SK-N-SH (cell line): ENCODE measurements at regions not wholly inside any gene's neighbourhood (a gene's known extent, or its start where the extent isn't known, plus 50 kb on each side); places are given as distances from the start of the nearest gene placed in this dataset.

ENCODE experiments used
- CTCF ChIA-PET: fragments of 300-600, 350-600 bp; formaldehyde crosslinking; extraction: SDS; loops from one replicate; lab custom pipeline; 2021; lab: Yijun Ruan, JAX
- POLR2A ChIA-PET: fragments of 350-600 bp; sonication (Branson Sonifier 250); formaldehyde crosslinking; extraction: SDS; loops from one replicate; lab custom pipeline; 2020; ENCODE audit warnings: antibody characterized with exemption, inconsistent platforms; lab: Yijun Ruan, JAX
- DNase-seq: peaks from one replicate; pipeline ENCODE4 v3.0.0; 2012
- H2AFZ ChIP-seq: fragments of 200-600 bp; sonication (generic); 2 replicates; pipeline ENCODE4 v1.8.1; 2016; ENCODE audit warnings: antibody characterized with exemption, mild to moderate bottlenecking, low read depth
- H3F3A ChIP-seq: fragments of 200-600 bp; sonication (generic); replicated peaks from 2 replicates; pipeline ENCODE3; 2016; ENCODE audit warnings: antibody characterized with exemption, mild to moderate bottlenecking; ENCODE audit not compliant: insufficient read depth
- H3K27ac ChIP-seq, 2 experiments: fragments of 200-500 bp in 1 of 2; fragments of 200-600 bp in 1 of 2; sonication (Bioruptor generic) in 1 of 2; sonication (generic), shearing (Covaris generic) in 1 of 2; 2 replicates each; pipeline versions ENCODE4 v1.5.1 to v1.6.1; 2014 to 2016; ENCODE audit warnings: low read depth in 2 of 2, inconsistent platforms in 1 of 2, low read length in 1 of 2, mild to moderate bottlenecking in 1 of 2, mixed read lengths in 1 of 2
- H3K27me3 ChIP-seq: fragments of 200-600 bp; sonication (generic), shearing (Covaris generic); 2 replicates; pipeline ENCODE4 v1.6.1; 2016; ENCODE audit warnings: mixed run types; ENCODE audit not compliant: insufficient read depth
- H3K36me3 ChIP-seq, 2 experiments: fragments of 200-500 bp in 1 of 2; fragments of 200-600 bp in 1 of 2; sonication (Bioruptor generic) in 1 of 2; sonication (generic) in 1 of 2; replicated peaks in 1 of 2; 2 replicates each; pipeline versions ENCODE3 to v1.5.1; 2014 to 2016; ENCODE audit warnings: low read length in 1 of 2, mild to moderate bottlenecking in 1 of 2; ENCODE audit not compliant: insufficient read depth in 2 of 2, control insufficient read depth in 1 of 2
- H3K4me1 ChIP-seq, 2 experiments: fragments of 200-500 bp in 1 of 2; fragments of 200-600 bp in 1 of 2; sonication (Bioruptor generic) in 1 of 2; sonication (generic), shearing (Covaris generic) in 1 of 2; 2 replicates each; pipeline versions ENCODE4 v1.5.1 to v1.6.1; 2014 to 2016; ENCODE audit warnings: low read depth in 1 of 2, low read length in 1 of 2, mixed run types in 1 of 2; ENCODE audit not compliant: insufficient read depth in 2 of 2, control insufficient read depth in 1 of 2
- H3K4me2 ChIP-seq: fragments of 200-600 bp; sonication (generic), shearing (Covaris generic); 2 replicates; pipeline ENCODE4 v1.6.1; 2017; ENCODE audit warnings: mixed run types
- H3K4me3 ChIP-seq, 2 experiments: fragments of 200-500 bp in 1 of 2; fragments of 200-600 bp in 1 of 2; sonication (Bioruptor generic) in 1 of 2; sonication (generic), shearing (Covaris generic) in 1 of 2; 2 replicates each; pipeline versions ENCODE4 v1.5.1 to v1.8.1; 2014 to 2016; ENCODE audit warnings: low read depth in 2 of 2, inconsistent platforms in 1 of 2, low read length in 1 of 2, mild to moderate bottlenecking in 1 of 2, mixed read lengths in 1 of 2, moderate library complexity in 1 of 2
- H3K79me2 ChIP-seq: fragments of 200-600 bp; sonication (generic); 2 replicates; pipeline ENCODE4 v1.8.1; 2017; ENCODE audit warnings: mild to moderate bottlenecking; ENCODE audit not compliant: insufficient read depth
- H3K9ac ChIP-seq: fragments of 200-600 bp; sonication (generic); 2 replicates; pipeline ENCODE4 v1.6.1; 2017; ENCODE audit warnings: mixed run types
- H3K9me2 ChIP-seq: fragments of 200-600 bp; sonication (generic); 2 replicates; pipeline ENCODE4 v1.6.1; 2017; ENCODE audit warnings: mixed run types
- H3K9me3 ChIP-seq: fragments of 200-600 bp; sonication (generic); 2 replicates; pipeline ENCODE4 v1.6.1; 2017; ENCODE audit warnings: mixed run types, mild to moderate bottlenecking, moderate library complexity
- H4K20me1 ChIP-seq: fragments of 200-600 bp; sonication (generic); 2 replicates; pipeline ENCODE4 v1.6.1; 2017; ENCODE audit warnings: mild to moderate bottlenecking, mixed run types; ENCODE audit not compliant: insufficient read depth
- MXI1 ChIP-seq: IDR thresholded peaks from 2 replicates; pipeline ENCODE4 v1.6.1; 2012; ENCODE audit warnings: mild to moderate bottlenecking, low read depth, low read length, improper control_type of control experiment
- NRF1 ChIP-seq: IDR thresholded peaks from 2 replicates; pipeline ENCODE4 v1.6.1; 2012; ENCODE audit warnings: low read depth, mild to moderate bottlenecking, low read length
- REST ChIP-seq: IDR thresholded peaks from 2 replicates; pipeline ENCODE4 v1.6.1; 2012; ENCODE audit warnings: mild to moderate bottlenecking, low read depth, low read length, moderate library complexity
- SMC3 ChIP-seq: IDR thresholded peaks from 2 replicates; pipeline ENCODE4 v1.6.1; 2012; ENCODE audit warnings: low read depth, low read length, improper control_type of control experiment
- TAF1 ChIP-seq: IDR thresholded peaks from 2 replicates; pipeline ENCODE4 v1.6.1; 2012; ENCODE audit warnings: low read depth, mild to moderate bottlenecking, low read length, moderate library complexity, borderline replicate concordance
- ZBTB33 ChIP-seq: IDR thresholded peaks from 2 replicates; pipeline ENCODE4 v1.4.0; 2012; ENCODE audit warnings: low read depth, borderline replicate concordance

- TF ChIP-seq ZBTB33 (no peak), TAF1 (no peak), NRF1 (no peak), MXI1 (no peak)
- TF ChIP-seq, all 33 proteins: peak for 0
Observed at GRCh38 chr4:156173937-156174336, 220.3 kb upstream of the CTSO start (continued).

- no peak overlapping the region for H3K27ac ChIP-seq
- no peak overlapping the region for H2AFZ ChIP-seq
Observed at GRCh38 chr4:156173486-156173885, 219.8 kb upstream of the CTSO start.

More at GRCh38 chr4:156173486-156173885, 219.8 kb upstream of the CTSO start:
- Histone ChIP-seq H3K9me2 (no peaks in the 10 kb centered on the region), H3K4me3 (no peak overlapping the region), H3K9ac (no peak overlapping the region), H3K4me1 (no peaks in the 10 kb centered on the region), H3K4me2 (no peak overlapping the region), H4K20me1 (no peaks in the 10 kb centered on the region), H3F3A (no peaks in the 10 kb centered on the region), H3K79me2 (no peaks in the 10 kb centered on the region), H3K27me3 (no peaks in the 10 kb centered on the region)
- CTCF ChIA-PET = no interaction called here
- TF ChIP-seq SMC3 (no peak), REST (no peak)
- TF ChIP-seq, all 33 proteins: peak for 0
- H3K9me3 ChIP-seq = no peaks in the 10 kb centered on the region
- POLR2A ChIA-PET = no interaction called here
- no peaks in the 10 kb centered on the region for H3K36me3 ChIP-seq
- no peak for DNase-seq
